Osteoblast (primary cell): ENCODE measurements at regions not wholly inside any gene's neighbourhood (a gene's known extent, or its start where the extent isn't known, plus 50 kb on each side); places are given as distances from the start of the nearest gene placed in this dataset.

ENCODE experiments used
- DNase-seq: peaks from one replicate; pipeline ENCODE4 v3.0.0; 2011; ENCODE audit warnings: low spot score, mixed read lengths; ENCODE audit not compliant: insufficient read length; ENCODE audit errors: missing footprints
- H2AFZ ChIP-seq: 2 replicates; pipeline ENCODE4 v1.6.0; 2011; ENCODE audit warnings: mild to moderate bottlenecking, low read length
- H3K27ac ChIP-seq: 2 replicates; pipeline ENCODE4 v1.5.1; 2011; ENCODE audit warnings: mild to moderate bottlenecking, low read depth, low read length, moderate library complexity
- H3K27me3 ChIP-seq: 2 replicates; pipeline ENCODE4 v1.6.0; 2012; ENCODE audit warnings: mild to moderate bottlenecking, control low read depth, inconsistent platforms, low read length, moderate library complexity; ENCODE audit not compliant: insufficient read depth
- H3K36me3 ChIP-seq: 2 replicates; pipeline ENCODE4 v1.5.1; 2011; ENCODE audit warnings: mild to moderate bottlenecking, low read length, control low read depth, moderate library complexity; ENCODE audit not compliant: insufficient read depth
- H3K4me1 ChIP-seq: 2 replicates; pipeline ENCODE4 v1.5.1; 2011; ENCODE audit warnings: mild to moderate bottlenecking, low read length, control low read depth, moderate library complexity; ENCODE audit not compliant: insufficient read depth
- H3K4me2 ChIP-seq: 2 replicates; pipeline ENCODE4 v1.6.0; 2011; ENCODE audit warnings: mild to moderate bottlenecking, low read length; ENCODE audit not compliant: insufficient read depth
- H3K4me3 ChIP-seq: fragments of 200-600 bp; sonication (generic); 3 replicates; pipeline ENCODE4 v1.5.1; 2012; ENCODE audit warnings: mild to moderate bottlenecking, low read length, inconsistent platforms; ENCODE audit not compliant: insufficient read depth
- H3K79me2 ChIP-seq: 2 replicates; pipeline ENCODE4 v1.6.0; 2012; ENCODE audit warnings: mild to moderate bottlenecking, low read length, control low read depth, inconsistent platforms; ENCODE audit not compliant: insufficient read depth
- H3K9me3 ChIP-seq: 2 replicates; pipeline ENCODE4 v1.5.1; 2011; ENCODE audit warnings: low read depth, low read length, control low read depth
- H4K20me1 ChIP-seq: 2 replicates; pipeline ENCODE4 v1.6.0; 2012; ENCODE audit warnings: mild to moderate bottlenecking, low read length, control low read depth; ENCODE audit not compliant: insufficient read depth
- CTCF ChIP-seq: IDR thresholded peaks from 2 replicates; pipeline ENCODE4 v1.5.1; 2011; ENCODE audit warnings: mild to moderate bottlenecking, low read depth, low read length, moderate library complexity; ENCODE audit errors: extremely low read depth

GRCh38 chr1:98437540-98437939 lies 224.0 kb upstream of the SNX7 start:
- H3K4me3 ChIP-seq: no peak overlapping the region
- H3K4me2 ChIP-seq: no peak overlapping the region
- no peak overlapping the region for H2AFZ ChIP-seq
- no peaks in the 10 kb centered on the region for H3K79me2 ChIP-seq
- H3K36me3 ChIP-seq: no peaks in the 10 kb centered on the region
- H3K27ac ChIP-seq: no peak overlapping the region
- H3K27me3 ChIP-seq: no peaks in the 10 kb centered on the region
- no peak for DNase-seq
- TF ChIP-seq CTCF: no peak
- H4K20me1 ChIP-seq: no peaks in the 10 kb centered on the region
- no peaks in the 10 kb centered on the region for H3K9me3 ChIP-seq
- H3K4me1 ChIP-seq: no peaks in the 10 kb centered on the region

GRCh38 chr1:98437011-98437410 lies 224.5 kb upstream of the SNX7 start:
- no peaks in the 10 kb centered on the region for H3K36me3 ChIP-seq
- no peaks in the 10 kb centered on the region for H3K9me3 ChIP-seq
- no peaks in the 10 kb centered on the region for H3K27me3 ChIP-seq
- H2AFZ ChIP-seq: no peak overlapping the region
- no peaks in the 10 kb centered on the region for H3K4me1 ChIP-seq
- DNase-seq: no peak
- no peak for TF ChIP-seq CTCF
- no peak overlapping the region for H3K27ac ChIP-seq
- no peak overlapping the region for H3K4me2 ChIP-seq
- H4K20me1 ChIP-seq: no peaks in the 10 kb centered on the region
- no peak overlapping the region for H3K4me3 ChIP-seq
- no peaks in the 10 kb centered on the region for H3K79me2 ChIP-seq

- DNase-seq: no peak
- Histone ChIP-seq H4K20me1 (no peaks in the 10 kb centered on the region), H3K4me2 (no peak overlapping the region), H2AFZ (no peak overlapping the region), H3K27ac (no peak overlapping the region), H3K9me3 (no peaks in the 10 kb centered on the region), H3K4me1 (no peaks in the 10 kb centered on the region), H3K36me3 (no peaks in the 10 kb centered on the region), H3K27me3 (no peaks in the 10 kb centered on the region), H3K4me3 (no peak overlapping the region), H3K79me2 (no peaks in the 10 kb centered on the region)
- no peak for TF ChIP-seq CTCF
Measured at GRCh38 chr1:98429965-98430443, 231.5 kb upstream of the SNX7 start.

- H3K9me3 ChIP-seq: no peaks in the 10 kb centered on the region
- H3K27ac ChIP-seq: no peak overlapping the region
- H3K36me3 ChIP-seq: no peaks in the 10 kb centered on the region
- no peaks in the 10 kb centered on the region for H3K4me1 ChIP-seq
- H4K20me1 ChIP-seq: no peaks in the 10 kb centered on the region
- no peak for DNase-seq
- no peaks in the 10 kb centered on the region for H3K79me2 ChIP-seq
- no peaks in the 10 kb centered on the region for H3K27me3 ChIP-seq
- H3K4me2 ChIP-seq: no peak overlapping the region
- no peak overlapping the region for H3K4me3 ChIP-seq
- no peak overlapping the region for H2AFZ ChIP-seq
- no peak for TF ChIP-seq CTCF
Measured at GRCh38 chr1:98428864-98429263, 232.7 kb upstream of the SNX7 start.
